ENCODE measurements at regions not wholly inside any gene's neighbourhood (a gene's known extent, or its start where the extent isn't known, plus 50 kb on each side); places are given as distances from the start of the nearest gene placed in this dataset.

- TF ChIP-seq RAD21 (IDR thresholded peaks at IDR 0.05; ENCODE audit: low read depth) (no peak), CTCF (IDR thresholded peaks at IDR 0.05 in 2 of 3, conservative IDR thresholded peaks at IDR 0.05 in 1 of 3; ENCODE audit: borderline replicate concordance in 1 of 3, insufficient read depth in 1 of 3, low read depth in 2 of 3, low read length in 2 of 3) (no peak), EZH2phosphoT487 (IDR thresholded peaks at IDR 0.05; ENCODE audit: borderline replicate concordance) (no peak), POLR2AphosphoS5 (IDR thresholded peaks at IDR 0.05; ENCODE audit: low read depth, low read length) (no peak), CEBPB (IDR thresholded peaks at IDR 0.05; ENCODE audit: low read depth) (no peak), YY1 (IDR thresholded peaks at IDR 0.05; ENCODE audit: extremely low read depth, insufficient replicate concordance, low read depth, low read length) (no peak)
Observed at GRCh38 chr6:81694207-81694606, 58.3 kb downstream of the TENT5A start.
